Left ventricle myocardium inferior (tissue), 1 donor: ENCODE measurements at regions not wholly inside any gene's neighbourhood (a gene's known extent, or its start where the extent isn't known, plus 50 kb on each side); places are given as distances from the start of the nearest gene placed in this dataset.

Experiments
- DNase-seq: peaks from one replicate; pipeline ENCODE4 v3.0.0-alpha.2; 2020
- H3K27ac ChIP-seq: fragments of 200-600 bp; replicated peaks from 2 replicates; pipeline ENCODE4 v1.8.0; 2021
- H3K27me3 ChIP-seq: fragments of 200-600 bp; 2 replicates; pipeline ENCODE4 v1.8.0; 2021; ENCODE audit warnings: low read depth
- H3K36me3 ChIP-seq: fragments of 200-600 bp; 2 replicates; pipeline ENCODE4 v1.8.0; 2021
- H3K4me1 ChIP-seq: fragments of 200-600 bp; 2 replicates; pipeline ENCODE4 v1.8.0; 2021
- H3K4me3 ChIP-seq: fragments of 200-600 bp; 2 replicates; pipeline ENCODE4 v1.8.0; 2021; ENCODE audit warnings: mild to moderate bottlenecking, moderate library complexity
- H3K9me3 ChIP-seq: fragments of 200-600 bp; replicated peaks from 2 replicates; pipeline ENCODE4 v1.8.0; 2021
- intact Hi-C: fragments of 100-400 bp; cut with micrococcal nuclease; formaldehyde crosslinking; loops from one replicate; pipeline ENCODE4 v1.11.0; 2022
- TF ChIP-seq, protein P1 (sequence below): fragments of 200-600 bp; IDR thresholded peaks from 2 replicates; pipeline ENCODE4 v1.8.0; 2021; ENCODE audit warnings: antibody characterized with exemption, mild to moderate bottlenecking, borderline replicate concordance
- donor health status: DM: no; HTN: yes; CAD: no; lungs with severe emphysema.

DNA sequence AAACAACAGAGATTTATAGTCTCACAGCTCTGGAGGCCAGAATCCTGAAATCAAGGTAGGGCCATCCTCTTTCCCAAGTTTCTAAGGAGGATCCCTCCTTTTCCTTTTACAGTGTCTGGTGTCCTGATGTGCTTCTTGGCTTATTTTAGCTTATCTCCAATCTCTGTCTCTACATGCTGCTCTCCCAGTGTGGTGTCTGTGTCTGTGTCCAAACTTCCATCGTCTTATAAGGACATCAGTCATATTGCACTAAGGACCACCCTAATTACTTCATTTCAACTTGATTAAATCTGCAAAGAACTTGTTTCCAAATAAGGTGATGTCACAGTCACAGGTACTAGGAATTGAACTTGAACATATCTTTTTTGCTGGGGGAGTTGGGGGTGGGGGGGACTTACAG is 529.6 kb downstream of the DHX35 start:
- no peak overlapping the region for H3K27ac ChIP-seq
- H3K9me3 ChIP-seq, result peaks cover 16% of the 10 kb centered on the region
- TF ChIP-seq, protein P1, sequence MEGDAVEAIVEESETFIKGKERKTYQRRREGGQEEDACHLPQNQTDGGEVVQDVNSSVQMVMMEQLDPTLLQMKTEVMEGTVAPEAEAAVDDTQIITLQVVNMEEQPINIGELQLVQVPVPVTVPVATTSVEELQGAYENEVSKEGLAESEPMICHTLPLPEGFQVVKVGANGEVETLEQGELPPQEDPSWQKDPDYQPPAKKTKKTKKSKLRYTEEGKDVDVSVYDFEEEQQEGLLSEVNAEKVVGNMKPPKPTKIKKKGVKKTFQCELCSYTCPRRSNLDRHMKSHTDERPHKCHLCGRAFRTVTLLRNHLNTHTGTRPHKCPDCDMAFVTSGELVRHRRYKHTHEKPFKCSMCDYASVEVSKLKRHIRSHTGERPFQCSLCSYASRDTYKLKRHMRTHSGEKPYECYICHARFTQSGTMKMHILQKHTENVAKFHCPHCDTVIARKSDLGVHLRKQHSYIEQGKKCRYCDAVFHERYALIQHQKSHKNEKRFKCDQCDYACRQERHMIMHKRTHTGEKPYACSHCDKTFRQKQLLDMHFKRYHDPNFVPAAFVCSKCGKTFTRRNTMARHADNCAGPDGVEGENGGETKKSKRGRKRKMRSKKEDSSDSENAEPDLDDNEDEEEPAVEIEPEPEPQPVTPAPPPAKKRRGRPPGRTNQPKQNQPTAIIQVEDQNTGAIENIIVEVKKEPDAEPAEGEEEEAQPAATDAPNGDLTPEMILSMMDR, result no peak
- H3K36me3 ChIP-seq, result no peaks in the 10 kb centered on the region
- H3K4me1 ChIP-seq, result no peaks in the 10 kb centered on the region
- intact Hi-C loops, result no loop called here
- no peak for DNase-seq
- no peak overlapping the region for H3K4me3 ChIP-seq
- H3K27me3 ChIP-seq, result no peaks in the 10 kb centered on the region

DNA sequence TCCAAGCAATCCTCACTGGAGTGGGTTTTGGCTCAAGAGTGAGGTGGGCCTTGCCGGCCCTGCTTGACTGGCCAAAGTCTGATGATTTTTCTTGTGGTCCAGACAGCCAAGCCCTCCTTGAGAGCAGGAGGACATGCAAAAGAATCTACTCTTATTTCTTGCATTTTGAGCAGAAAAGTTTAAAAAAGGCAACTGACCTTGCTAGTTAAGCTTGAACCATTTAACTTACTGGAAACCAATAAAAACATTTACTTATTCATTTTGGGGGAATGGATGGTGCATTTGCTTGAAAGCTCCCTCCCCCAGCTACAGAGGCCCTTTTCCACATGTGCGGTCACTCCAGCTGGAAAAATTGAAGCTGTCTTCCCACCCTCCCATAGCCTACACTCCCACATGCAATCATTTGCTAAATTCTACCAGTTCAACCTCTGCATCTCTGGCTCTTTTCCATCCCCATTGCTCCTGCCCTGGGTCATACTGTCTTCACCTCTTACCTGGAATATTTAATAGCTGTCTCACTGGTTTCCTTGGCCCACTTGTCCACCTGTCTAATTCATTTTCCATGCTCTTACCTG is 527.9 kb downstream of the DHX35 start:
- TF ChIP-seq, protein P1, result no peak
- Histone ChIP-seq H3K27me3 (no peaks in the 10 kb centered on the region), H3K9me3 (peaks cover 3% of the 10 kb centered on the region), H3K27ac (no peak overlapping the region), H3K4me3 (no peak overlapping the region), H3K4me1 (no peaks in the 10 kb centered on the region), H3K36me3 (no peaks in the 10 kb centered on the region)
- DNase-seq, result no peak
- intact Hi-C loops, result no loop called here

DNA sequence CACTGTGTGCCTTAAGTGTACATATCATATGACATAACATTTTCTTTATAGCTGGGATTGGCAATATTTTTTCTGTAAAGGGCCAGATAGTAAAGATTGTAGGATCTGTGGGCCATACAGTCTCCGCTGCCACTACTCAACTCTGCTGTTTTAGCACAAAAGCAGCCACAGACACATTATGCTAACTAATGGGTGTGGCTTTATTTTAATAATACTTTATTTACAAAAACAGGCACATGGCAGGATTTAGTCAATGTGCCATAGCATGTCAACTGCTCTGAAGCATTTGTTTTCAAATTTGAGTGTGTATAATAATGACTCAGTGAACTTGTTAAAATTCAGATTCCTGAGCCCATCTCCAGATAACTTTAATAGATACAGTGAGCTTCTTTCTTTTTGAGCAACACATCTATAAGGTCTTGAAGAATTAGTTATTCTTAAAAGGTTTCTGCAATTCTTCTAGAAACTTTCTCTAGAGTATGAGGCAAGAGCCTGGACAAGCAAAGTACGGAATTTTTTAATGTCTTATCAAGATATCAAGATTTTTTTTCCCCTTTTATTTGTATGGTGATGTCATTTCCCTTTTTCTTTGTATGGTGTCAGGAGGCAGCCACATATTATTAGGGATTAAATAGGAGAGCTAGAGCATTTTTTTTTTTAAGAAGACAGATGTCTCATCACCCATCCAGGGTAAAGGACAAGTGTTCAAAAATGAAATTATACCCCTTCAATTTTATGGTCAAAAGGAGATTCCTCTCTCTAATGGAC is 518.3 kb downstream of the DHX35 start:
- DNase-seq, result no peak
- intact Hi-C loops, result no loop called here
- Histone ChIP-seq H3K4me1 (no peaks in the 10 kb centered on the region), H3K27ac (no peak overlapping the region), H3K9me3 (no peaks in the 10 kb centered on the region), H3K27me3 (no peaks in the 10 kb centered on the region), H3K36me3 (no peaks in the 10 kb centered on the region), H3K4me3 (no peak overlapping the region)
- TF ChIP-seq, protein P1, result no peak

DNA sequence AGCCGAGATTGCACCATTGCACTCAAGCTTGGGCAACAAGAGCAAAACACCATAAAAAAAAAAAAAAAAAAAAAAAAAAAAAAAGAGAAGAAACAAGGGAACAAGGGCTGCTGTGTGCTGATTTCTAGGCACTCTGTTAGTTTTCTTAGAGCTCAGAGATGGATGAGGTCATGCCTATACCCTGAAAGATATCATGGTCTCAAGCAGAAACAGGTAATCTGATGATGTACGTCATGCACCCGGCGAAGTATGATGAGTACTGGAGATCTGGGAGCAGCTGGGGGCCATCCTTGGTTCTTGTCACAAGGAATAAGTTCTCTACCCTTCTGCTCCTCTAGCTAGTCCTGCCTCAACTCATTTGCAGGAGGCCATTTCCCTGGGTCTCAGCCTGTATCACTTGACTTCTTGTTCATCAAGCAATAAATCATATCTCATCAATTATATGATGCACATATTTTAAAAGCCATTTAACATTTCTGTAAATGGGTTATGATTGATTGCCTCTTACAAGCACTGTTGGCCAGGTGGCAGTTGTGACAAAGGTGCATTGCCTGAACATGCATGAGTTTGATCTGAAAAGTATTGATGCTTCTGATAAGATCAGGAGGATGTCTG is 517.2 kb downstream of the DHX35 start:
- Histone ChIP-seq H3K4me3 (no peak overlapping the region), H3K9me3 (no peaks in the 10 kb centered on the region), H3K36me3 (no peaks in the 10 kb centered on the region), H3K27ac (no peak overlapping the region), H3K4me1 (no peaks in the 10 kb centered on the region), H3K27me3 (no peaks in the 10 kb centered on the region)
- intact Hi-C loops, result no loop called here
- no peak for DNase-seq
- TF ChIP-seq, protein P1, result no peak

DNA sequence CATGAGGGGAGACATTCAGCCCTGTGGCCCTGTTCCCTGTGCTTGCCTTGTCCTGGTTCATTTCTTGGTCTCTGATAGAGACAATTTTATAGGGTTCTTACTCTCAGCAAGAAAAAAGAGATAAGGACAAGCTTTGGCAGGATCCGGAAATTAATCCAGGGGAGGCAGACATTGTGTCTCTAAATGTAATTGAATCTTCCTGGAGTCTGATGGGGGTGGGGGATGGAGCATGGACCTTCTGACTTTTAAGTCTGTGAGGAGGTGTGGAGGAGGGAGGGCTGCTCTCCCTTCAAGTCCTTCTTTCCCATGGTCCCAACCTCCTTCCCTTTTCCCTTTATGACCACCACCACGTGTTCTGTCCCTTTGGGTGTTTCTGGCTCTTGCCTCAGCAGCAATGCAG is 512.7 kb downstream of the DHX35 start:
- Histone ChIP-seq H3K4me3 (no peak overlapping the region), H3K4me1 (no peaks in the 10 kb centered on the region), H3K27me3 (no peaks in the 10 kb centered on the region), H3K9me3 (no peaks in the 10 kb centered on the region), H3K36me3 (no peaks in the 10 kb centered on the region), H3K27ac (no peak overlapping the region)
- intact Hi-C loops, result no loop called here
- no peak for DNase-seq
- TF ChIP-seq, protein P1, result no peak
